KMS-11 (cell line): ENCODE measurements at regions not wholly inside any gene's neighbourhood (a gene's known extent, or its start where the extent isn't known, plus 50 kb on each side); places are given as distances from the start of the nearest gene placed in this dataset.

Experiments used
- H2AFZ ChIP-seq: fragments of 200-600 bp; sonication (generic); 2 replicates; pipeline ENCODE4 v1.6.1; 2016; ENCODE audit warnings: antibody characterized with exemption, mixed run types, low read depth
- H3K27ac ChIP-seq: fragments of 200-600 bp; sonication (generic); 2 replicates; pipeline ENCODE4 v1.6.1; 2016; ENCODE audit warnings: mild to moderate bottlenecking, mixed run types
- H3K27me3 ChIP-seq: fragments of 200-600 bp; sonication (generic); 2 replicates; pipeline ENCODE4 v1.6.1; 2017; ENCODE audit warnings: mild to moderate bottlenecking, low read depth, mixed run types, moderate library complexity; ENCODE audit not compliant: insufficient read depth
- H3K36me3 ChIP-seq: fragments of 200-600 bp; sonication (generic); 2 replicates; pipeline ENCODE4 v1.6.1; 2017; ENCODE audit warnings: mild to moderate bottlenecking, mixed run types; ENCODE audit not compliant: insufficient read depth
- H3K4me1 ChIP-seq: fragments of 200-600 bp; sonication (generic); 2 replicates; pipeline ENCODE4 v1.6.1; 2016; ENCODE audit warnings: mild to moderate bottlenecking, low read depth, mixed run types; ENCODE audit not compliant: poor library complexity, severe bottlenecking
- H3K4me2 ChIP-seq: fragments of 200-600 bp; sonication (generic); 2 replicates; pipeline ENCODE4 v1.7.0; 2016; ENCODE audit warnings: mild to moderate bottlenecking, mixed run types
- H3K4me3 ChIP-seq: fragments of 200-600 bp; sonication (generic); IDR thresholded peaks from 2 replicates; pipeline ENCODE4 v1.6.1; 2017; ENCODE audit warnings: low read depth, low read length, mixed read lengths; ENCODE audit not compliant: insufficient read depth
- H3K79me2 ChIP-seq: fragments of 200-600 bp; sonication (generic); 2 replicates; pipeline ENCODE4 v1.6.1; 2016; ENCODE audit warnings: low read depth, mixed run types; ENCODE audit not compliant: insufficient read depth
- H3K9ac ChIP-seq: fragments of 200-600 bp; sonication (generic); 2 replicates; pipeline ENCODE4 v1.6.1; 2016; ENCODE audit warnings: mild to moderate bottlenecking, mixed run types
- H4K20me1 ChIP-seq: fragments of 200-600 bp; sonication (generic); 2 replicates; pipeline ENCODE4 v1.6.1; 2016; ENCODE audit warnings: mild to moderate bottlenecking, mixed run types; ENCODE audit not compliant: insufficient read depth
- CTCF ChIP-seq: fragments of 200-600 bp; sonication (generic); conservative IDR thresholded peaks from 2 replicates; pipeline ENCODE4 v1.6.1; 2017; ENCODE audit warnings: low read depth, mild to moderate bottlenecking, antibody characterized with exemption, low read length, moderate library complexity, mixed read lengths

DNA sequence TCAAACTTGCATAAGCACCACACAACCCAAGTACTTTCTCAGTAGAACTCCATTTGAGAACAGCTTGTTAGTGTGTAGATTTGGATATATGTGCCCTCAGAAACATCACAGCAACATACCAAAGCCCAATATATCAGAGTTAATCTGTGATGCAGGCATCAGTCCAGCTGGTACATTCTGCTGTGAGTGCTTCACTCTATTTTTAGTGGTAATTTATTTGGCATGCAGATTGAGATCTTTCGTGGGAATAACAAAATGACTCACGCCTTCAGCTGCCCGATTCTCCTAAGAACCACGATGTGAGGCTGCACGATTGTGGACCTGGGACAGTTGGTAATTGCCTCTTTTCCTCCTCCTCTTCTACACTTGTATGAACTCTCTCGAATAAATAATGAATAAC, 730.7 kb downstream of the SQOR start:
- Histone ChIP-seq H3K9ac (no peak overlapping the region), H3K27ac (no peak overlapping the region), H3K4me2 (no peak overlapping the region), H3K4me1 (no peaks in the 10 kb centered on the region), H3K36me3 (no peaks in the 10 kb centered on the region), H3K27me3 (no peaks in the 10 kb centered on the region), H4K20me1 (no peaks in the 10 kb centered on the region), H3K79me2 (no peaks in the 10 kb centered on the region), H2AFZ (no peak overlapping the region), H3K4me3 (no peak overlapping the region)
- TF ChIP-seq CTCF, result no peak

DNA sequence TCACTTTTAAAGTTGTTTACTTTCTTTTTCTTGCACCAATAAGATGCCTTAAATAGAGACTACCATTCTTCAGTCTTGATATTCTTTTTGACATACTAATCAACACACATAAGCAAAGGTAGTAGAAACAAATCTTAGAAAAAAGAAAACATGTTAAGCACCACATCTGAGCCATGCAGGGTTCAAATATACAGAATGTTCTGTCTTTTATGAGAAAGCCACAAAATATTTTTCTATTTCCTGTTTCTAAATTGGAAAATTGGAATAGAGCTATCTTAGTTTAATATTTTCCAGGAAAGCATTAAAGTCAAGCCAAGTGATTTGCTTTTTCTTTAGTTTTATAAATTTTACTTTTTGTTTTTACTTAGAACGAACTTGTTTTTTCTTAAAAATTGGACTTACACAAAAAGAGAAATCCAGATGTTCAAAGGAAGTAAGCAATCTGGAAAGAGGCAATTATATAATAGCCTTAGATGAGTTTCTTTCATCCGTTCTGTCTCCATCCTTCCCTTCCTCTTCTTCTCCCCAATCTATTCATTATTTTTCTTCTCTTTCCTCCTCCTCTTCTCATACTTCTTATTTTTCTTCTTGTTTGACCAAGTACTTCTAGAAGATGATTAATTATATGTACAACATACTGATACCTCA, 731.7 kb downstream of the SQOR start:
- H3K36me3 ChIP-seq, result no peaks in the 10 kb centered on the region
- no peak overlapping the region for H3K27ac ChIP-seq
- no peaks in the 10 kb centered on the region for H3K79me2 ChIP-seq
- no peaks in the 10 kb centered on the region for H4K20me1 ChIP-seq
- no peak for TF ChIP-seq CTCF
- no peak overlapping the region for H3K9ac ChIP-seq
- H3K27me3 ChIP-seq, result no peaks in the 10 kb centered on the region
- H3K4me3 ChIP-seq, result no peak overlapping the region
- no peak overlapping the region for H3K4me2 ChIP-seq
- no peak overlapping the region for H2AFZ ChIP-seq
- no peaks in the 10 kb centered on the region for H3K4me1 ChIP-seq

DNA sequence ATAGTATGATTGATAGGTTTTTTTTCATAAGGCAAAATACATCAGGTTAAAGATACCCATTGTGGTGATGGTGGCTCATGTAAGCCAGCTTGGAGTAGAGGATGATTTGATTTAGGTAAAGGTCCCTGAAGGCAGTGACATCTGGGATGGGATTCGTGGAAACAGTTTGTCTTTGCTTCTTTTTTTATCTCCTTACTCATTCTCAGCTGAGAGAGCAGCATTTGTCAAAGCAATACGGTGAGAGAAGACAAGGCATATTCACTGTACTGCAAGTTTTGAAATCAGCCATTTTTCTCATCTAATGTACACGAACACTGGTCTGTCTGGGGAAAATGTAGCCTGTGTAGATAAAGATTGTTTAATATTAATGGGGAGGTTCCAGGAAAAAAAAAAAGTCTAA, 749.1 kb downstream of the SQOR start:
- no peak overlapping the region for H3K4me3 ChIP-seq
- no peak overlapping the region for H3K9ac ChIP-seq
- no peak overlapping the region for H2AFZ ChIP-seq
- no peaks in the 10 kb centered on the region for H3K27me3 ChIP-seq
- no peaks in the 10 kb centered on the region for H4K20me1 ChIP-seq
- no peaks in the 10 kb centered on the region for H3K4me1 ChIP-seq
- H3K4me2 ChIP-seq, result no peak overlapping the region
- TF ChIP-seq CTCF, result no peak
- no peak overlapping the region for H3K27ac ChIP-seq
- no peaks in the 10 kb centered on the region for H3K79me2 ChIP-seq
- H3K36me3 ChIP-seq, result no peaks in the 10 kb centered on the region

GRCh38 chr15:46386356-46386755, 751.5 kb downstream of the SQOR start:
- H3K79me2 ChIP-seq, result no peaks in the 10 kb centered on the region
- no peak overlapping the region for H3K9ac ChIP-seq
- H3K27me3 ChIP-seq, result no peaks in the 10 kb centered on the region
- H4K20me1 ChIP-seq, result no peaks in the 10 kb centered on the region
- no peaks in the 10 kb centered on the region for H3K36me3 ChIP-seq
- no peak overlapping the region for H3K4me2 ChIP-seq
- no peaks in the 10 kb centered on the region for H3K4me1 ChIP-seq
- no peak overlapping the region for H3K4me3 ChIP-seq
- H3K27ac ChIP-seq, result no peak overlapping the region
- no peak for TF ChIP-seq CTCF
- H2AFZ ChIP-seq, result no peak overlapping the region
